Sigmoid colon (tissue), 6 donors: ENCODE measurements at regions not wholly inside any gene's neighbourhood (a gene's known extent, or its start where the extent isn't known, plus 50 kb on each side); places are given as distances from the start of the nearest gene placed in this dataset.

Source experiments
- DNase-seq: peaks from one replicate; pipeline ENCODE4 v3.0.0-alpha.2; 2019
- H3K27ac ChIP-seq, 4 donors: fragments of 200-600 bp; sonication (generic); one replicate each; pipeline ENCODE4 v1.5.1; 2016 to 2019; ENCODE audit warnings: mild to moderate bottlenecking in 1 of 4
- H3K27me3 ChIP-seq, 3 donors: fragments of 200-600 bp; sonication (generic); one replicate each; pipeline ENCODE4 v1.5.1; 2019; ENCODE audit warnings: mild to moderate bottlenecking in 1 of 3
- H3K36me3 ChIP-seq, 4 donors: fragments of 200-600 bp; sonication (generic); one replicate each; pipeline ENCODE4 v1.5.1; 2016 to 2019
- H3K4me1 ChIP-seq, 4 donors: fragments of 200-600 bp; sonication (generic); one replicate each; pipeline ENCODE4 v1.5.1; 2017 to 2019
- H3K4me3 ChIP-seq, 4 donors: fragments of 200-600 bp; sonication (generic); one replicate each; pipeline ENCODE4 v1.5.1; 2017 to 2019; ENCODE audit warnings: mild to moderate bottlenecking in 2 of 4, moderate library complexity in 1 of 4
- H3K9me3 ChIP-seq, 4 donors: fragments of 200-600 bp in 3 of 4; sonication (generic) in 3 of 4; one replicate each; pipeline versions ENCODE4 v1.5.1 to v1.6.1; 2013 to 2019
- CTCF ChIP-seq, 4 experiments: fragments of 450-650 bp in 3 of 4; fragments of 200-600 bp in 1 of 4; IDR thresholded peaks; one replicate each; pipeline ENCODE4 v1.5.1; 2016 to 2019; ENCODE audit warnings: antibody characterized with exemption in 4 of 4, mild to moderate bottlenecking in 3 of 4, moderate library complexity in 2 of 4
- EP300 ChIP-seq, 4 donors: sonication (generic); formaldehyde crosslinking; IDR thresholded peaks; one replicate each; pipeline ENCODE4 v1.6.1; 2017; ENCODE audit warnings: antibody characterized with exemption in 4 of 4
- POLR2A ChIP-seq, 2 donors: fragments of 450-650 bp; IDR thresholded peaks; one replicate each; pipeline ENCODE4 v1.6.1; 2016; ENCODE audit warnings: antibody characterized with exemption in 2 of 2, mild to moderate bottlenecking in 2 of 2, moderate library complexity in 2 of 2
- POLR2AphosphoS5 ChIP-seq, 4 donors: sonication (generic); formaldehyde crosslinking; IDR thresholded peaks; one replicate each; pipeline ENCODE4 v1.6.1; 2017; ENCODE audit warnings: antibody characterized with exemption in 4 of 4
- WGBS, 2 donors: extraction: QIAGEN DNeasy Blood & Tissue Kit; methylation state at CpG; one replicate each; pipeline ENCODE4 v1.1.7; 2013; 5-methylcytosine and 5-hydroxymethylcytosine counted together
- intact Hi-C: fragments of 100-400 bp; cut with DNase I; formaldehyde crosslinking; loops from one replicate; pipeline ENCODE4 v1.15.1; 2023
- donor health status: healthy with polysubstance abuse.
- donor health status: healthy.

DNA sequence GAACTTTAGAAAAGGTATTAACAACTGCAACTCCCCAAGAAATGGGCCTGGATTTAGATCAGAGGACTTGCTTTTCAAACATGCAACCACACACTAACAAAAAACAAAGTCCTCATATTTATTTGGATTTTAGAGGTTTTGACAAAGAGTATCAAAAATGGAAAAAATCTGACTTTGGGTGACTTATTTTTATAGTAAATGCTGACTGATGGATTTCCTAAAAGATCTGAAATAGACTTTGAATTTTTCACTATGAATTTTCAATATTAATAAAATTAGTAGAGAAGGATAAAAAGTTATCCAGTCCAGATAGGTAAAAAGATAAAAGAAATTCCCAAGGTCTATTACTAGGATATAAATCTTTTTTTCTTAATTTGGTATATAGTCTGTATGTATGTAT is 253.5 kb downstream of the KCNJ2 start:
- no peaks in the 10 kb centered on the region for H3K27me3 ChIP-seq
- H3K36me3 ChIP-seq, result no peaks in the 10 kb centered on the region
- intact Hi-C loops, result no loop called here
- no peak overlapping the region for H3K27ac ChIP-seq
- H3K9me3 ChIP-seq, result no peaks in the 10 kb centered on the region
- H3K4me1 ChIP-seq, result no peaks in the 10 kb centered on the region
- TF ChIP-seq CTCF (IDR thresholded peaks at IDR 0.05), result no peak
- no peak for TF ChIP-seq POLR2AphosphoS5 (IDR thresholded peaks at IDR 0.05)
- no peak overlapping the region for H3K4me3 ChIP-seq
- DNase-seq, result no peak

GRCh38 chr17:70423562-70423961 is 254.2 kb downstream of the KCNJ2 start:
- Histone ChIP-seq H3K27ac (no peak overlapping the region), H3K4me1 (no peaks in the 10 kb centered on the region), H3K9me3 (no peaks in the 10 kb centered on the region), H3K36me3 (no peaks in the 10 kb centered on the region), H3K4me3 (no peak overlapping the region), H3K27me3 (no peaks in the 10 kb centered on the region)
- WGBS, 2 donors, result 74 to 88% methylated on average over 2 of the region's 2 CpGs
- no peak for DNase-seq
- no peak for TF ChIP-seq EP300 (IDR thresholded peaks at IDR 0.05)
- TF ChIP-seq POLR2A (IDR thresholded peaks at IDR 0.05), result no peak
- no peak for TF ChIP-seq CTCF (IDR thresholded peaks at IDR 0.05)
- no peak for TF ChIP-seq POLR2AphosphoS5 (IDR thresholded peaks at IDR 0.05)
- intact Hi-C loops, result no loop called here

DNA sequence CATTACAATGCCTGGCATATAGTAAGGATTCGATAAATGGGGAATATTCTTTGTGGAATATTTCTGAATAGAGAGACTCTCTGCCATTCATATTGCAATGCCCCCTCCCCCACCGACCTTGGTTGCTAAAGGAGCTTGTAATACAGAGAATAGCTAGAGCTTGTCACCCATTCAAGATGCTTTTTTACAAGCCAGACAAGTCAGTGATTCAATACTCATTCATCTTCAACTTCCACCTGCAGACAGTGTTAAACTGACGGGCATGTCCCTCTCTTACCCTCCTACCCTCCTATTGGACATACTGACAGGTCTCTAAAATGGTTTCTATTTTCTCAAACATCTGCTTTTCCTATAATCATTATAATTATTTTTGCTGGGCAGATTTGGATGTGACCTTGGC is 257.4 kb downstream of the KCNJ2 start:
- H3K4me1 ChIP-seq, result no peaks in the 10 kb centered on the region
- no peaks in the 10 kb centered on the region for H3K9me3 ChIP-seq
- H3K36me3 ChIP-seq, result no peaks in the 10 kb centered on the region
- DNase-seq, result no peak
- no peak overlapping the region for H3K4me3 ChIP-seq
- WGBS, 2 donors, result 74 to 80% methylated on average over 3 of the region's 3 CpGs
- no peaks in the 10 kb centered on the region for H3K27me3 ChIP-seq
- intact Hi-C loops, result no loop called here
- H3K27ac ChIP-seq, result no peak overlapping the region
- TF ChIP-seq POLR2AphosphoS5 (IDR thresholded peaks at IDR 0.05), result no peak
- no peak for TF ChIP-seq POLR2A (IDR thresholded peaks at IDR 0.05)
- TF ChIP-seq EP300 (IDR thresholded peaks at IDR 0.05), result no peak
- no peak for TF ChIP-seq CTCF (IDR thresholded peaks at IDR 0.05)

DNA sequence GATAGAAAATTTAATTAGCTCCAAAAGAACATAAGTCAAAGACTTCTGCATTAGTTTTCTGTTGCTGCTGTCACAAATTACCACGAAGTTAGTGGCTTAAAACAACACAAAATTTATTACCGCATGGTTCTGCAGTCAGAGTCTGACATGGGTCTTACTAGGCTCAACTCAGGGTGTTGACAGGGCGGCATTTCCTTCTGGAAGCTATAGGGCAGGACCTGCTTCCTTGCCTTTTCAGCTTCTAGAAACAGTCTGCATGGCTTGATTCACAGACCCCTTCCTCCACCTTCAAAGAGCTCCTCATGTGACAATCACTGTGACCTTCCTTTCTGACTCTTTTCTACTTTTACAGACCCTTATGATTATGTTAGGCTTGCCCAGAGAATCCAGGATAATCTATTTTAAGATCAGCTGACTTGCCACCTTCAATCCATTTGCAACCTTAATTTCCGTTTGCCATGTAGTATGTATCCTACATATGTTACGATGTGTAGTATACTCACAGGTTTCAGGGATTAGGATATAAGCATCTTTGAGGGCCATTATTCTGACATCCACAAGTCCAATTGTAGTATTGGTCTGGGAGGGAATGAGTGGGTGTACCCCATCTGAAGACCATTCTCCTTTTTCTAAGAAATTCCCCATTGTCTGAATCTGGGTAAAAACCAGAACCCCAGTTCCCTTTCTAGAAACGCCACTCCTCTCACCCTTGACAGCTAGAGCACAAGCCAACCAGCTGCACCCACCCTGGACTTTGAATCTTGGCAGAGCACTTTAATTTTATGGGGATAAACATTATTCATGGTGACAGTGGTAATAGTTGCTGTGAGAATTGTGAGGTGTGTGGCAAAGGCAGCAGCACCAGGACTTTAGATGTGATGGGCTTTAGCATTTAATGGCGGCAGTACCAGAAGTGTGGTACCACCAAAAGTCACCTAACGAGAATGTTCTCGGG is 265.5 kb downstream of the KCNJ2 start:
- Histone ChIP-seq H3K4me3 (no peak overlapping the region), H3K27me3 (no peaks in the 10 kb centered on the region), H3K9me3 (no peaks in the 10 kb centered on the region), H3K36me3 (no peaks in the 10 kb centered on the region), H3K4me1 (no peaks in the 10 kb centered on the region), H3K27ac (no peak overlapping the region)
- 15 to 65% methylated on average over 9 of the region's 9 CpGs for WGBS, 2 donors
- no peak for DNase-seq
- intact Hi-C loops, result no loop called here
- TF ChIP-seq CTCF (IDR thresholded peaks at IDR 0.05), result no peak
- TF ChIP-seq EP300 (IDR thresholded peaks at IDR 0.05), result no peak
- no peak for TF ChIP-seq POLR2AphosphoS5 (IDR thresholded peaks at IDR 0.05)
- TF ChIP-seq POLR2A (IDR thresholded peaks at IDR 0.05), result no peak

GRCh38 chr17:70437656-70438055 is 268.3 kb downstream of the KCNJ2 start:
- no peak overlapping the region for H3K4me3 ChIP-seq
- H3K4me1 ChIP-seq, result no peaks in the 10 kb centered on the region
- 88 to 92% methylated on average over 5 of the region's 5 CpGs for WGBS, 2 donors
- no peak overlapping the region for H3K27ac ChIP-seq
- TF ChIP-seq POLR2AphosphoS5 (IDR thresholded peaks at IDR 0.05), result no peak
- TF ChIP-seq EP300 (IDR thresholded peaks at IDR 0.05), result no peak
- TF ChIP-seq CTCF (IDR thresholded peaks at IDR 0.05), result no peak
- no peak for TF ChIP-seq POLR2A (IDR thresholded peaks at IDR 0.05)
- intact Hi-C loops, result no loop called here
- H3K9me3 ChIP-seq, result no peaks in the 10 kb centered on the region
- no peak for DNase-seq
- no peaks in the 10 kb centered on the region for H3K36me3 ChIP-seq
- H3K27me3 ChIP-seq, result no peaks in the 10 kb centered on the region
